ENCODE measurements at regions not wholly inside any gene's neighbourhood (a gene's known extent, or its start where the extent isn't known, plus 50 kb on each side); places are given as distances from the start of the nearest gene placed in this dataset.

- H3K27ac Mint-ChIP-seq: no peak overlapping the region
- POLR2A ChIA-PET: no interaction called here
- ATAC-seq (ENCODE audit: poor library complexity): no peak
Measured at GRCh38 chr2:61759005-61759404, 94.9 kb downstream of the FAM161A start.

DNA sequence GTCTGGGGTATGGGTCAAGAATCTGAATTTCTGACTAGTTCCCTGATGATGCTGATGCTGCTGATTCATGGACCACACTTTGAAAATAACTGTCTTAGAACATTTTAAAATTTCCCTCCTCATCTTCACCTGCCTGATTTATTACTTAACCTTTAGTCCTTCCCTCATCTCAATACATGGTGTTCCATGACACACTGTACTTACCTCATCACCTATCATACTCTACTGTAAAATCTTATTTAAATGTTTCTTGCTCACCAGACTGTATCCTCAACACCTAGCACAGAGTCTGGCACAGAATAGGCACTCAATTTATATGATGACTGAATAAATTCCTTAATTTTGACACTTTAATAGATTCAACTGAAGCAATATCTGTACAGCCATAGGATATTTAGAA is 95.7 kb downstream of the FAM161A start:
- no peaks in the 10 kb centered on the region for H3K36me3 ChIP-seq (ENCODE audit: insufficient read depth, low read length)
- H3K27me3 ChIP-seq (ENCODE audit: control insufficient read depth in 1 of 2, insufficient read depth in 2 of 2, low read length in 2 of 2): no peaks in the 10 kb centered on the region
- intact Hi-C loops (cut with DNase I, micrococcal nuclease): no loop called here
- TF ChIP-seq, protein P1, sequence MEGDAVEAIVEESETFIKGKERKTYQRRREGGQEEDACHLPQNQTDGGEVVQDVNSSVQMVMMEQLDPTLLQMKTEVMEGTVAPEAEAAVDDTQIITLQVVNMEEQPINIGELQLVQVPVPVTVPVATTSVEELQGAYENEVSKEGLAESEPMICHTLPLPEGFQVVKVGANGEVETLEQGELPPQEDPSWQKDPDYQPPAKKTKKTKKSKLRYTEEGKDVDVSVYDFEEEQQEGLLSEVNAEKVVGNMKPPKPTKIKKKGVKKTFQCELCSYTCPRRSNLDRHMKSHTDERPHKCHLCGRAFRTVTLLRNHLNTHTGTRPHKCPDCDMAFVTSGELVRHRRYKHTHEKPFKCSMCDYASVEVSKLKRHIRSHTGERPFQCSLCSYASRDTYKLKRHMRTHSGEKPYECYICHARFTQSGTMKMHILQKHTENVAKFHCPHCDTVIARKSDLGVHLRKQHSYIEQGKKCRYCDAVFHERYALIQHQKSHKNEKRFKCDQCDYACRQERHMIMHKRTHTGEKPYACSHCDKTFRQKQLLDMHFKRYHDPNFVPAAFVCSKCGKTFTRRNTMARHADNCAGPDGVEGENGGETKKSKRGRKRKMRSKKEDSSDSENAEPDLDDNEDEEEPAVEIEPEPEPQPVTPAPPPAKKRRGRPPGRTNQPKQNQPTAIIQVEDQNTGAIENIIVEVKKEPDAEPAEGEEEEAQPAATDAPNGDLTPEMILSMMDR (IDR thresholded peaks at IDR 0.05): no peak
- Mint-ChIP-seq H3K27me3 (no peaks in the 10 kb centered on the region), H3K4me1 (ENCODE audit: low read depth) (peaks cover 8% of the 10 kb centered on the region), H3K4me3 (no peak overlapping the region), H3K27ac (no peak overlapping the region), H3K36me3 (ENCODE audit: low read depth) (no peaks in the 10 kb centered on the region), H3K9me3 (peaks cover 5% of the 10 kb centered on the region)
- no peaks in the 10 kb centered on the region for H3K4me1 ChIP-seq (ENCODE audit: insufficient read depth, low read length)
- H3K4me3 ChIP-seq (ENCODE audit: low read length): no peak overlapping the region
- ChIA-PET CTCF (no interaction called here), POLR2A (no interaction called here)
- no peak overlapping the region for H3K27ac ChIP-seq (ENCODE audit: low read depth in 1 of 2, low read length in 2 of 2)
- ATAC-seq (ENCODE audit: poor library complexity) (no peak), DNase-seq (no peak)
- H3K9me3 ChIP-seq (ENCODE audit: control insufficient read depth in 1 of 2, insufficient read depth in 1 of 2, low read length in 2 of 2): peaks cover 0 to 8% of the 10 kb centered on the region in 2 experiments

More at GRCh38 chr2:61759005-61759404, 94.9 kb downstream of the FAM161A start:
- no peak overlapping the region for H3K4me3 Mint-ChIP-seq
- H3K4me1 Mint-ChIP-seq (ENCODE audit: low read depth): peaks cover 15% of the 10 kb centered on the region
- Histone ChIP-seq H3K36me3 (ENCODE audit: insufficient read depth, low read length) (no peaks in the 10 kb centered on the region), H3K27me3 (ENCODE audit: control insufficient read depth in 1 of 2, insufficient read depth in 2 of 2, low read length in 2 of 2) (no peaks in the 10 kb centered on the region), H3K4me3 (ENCODE audit: low read length) (no peak overlapping the region), H3K4me1 (ENCODE audit: insufficient read depth, low read length) (peaks cover 5% of the 10 kb centered on the region), H3K27ac (ENCODE audit: low read depth in 1 of 2, low read length in 2 of 2) (no peak overlapping the region), H3K9me3 (ENCODE audit: control insufficient read depth in 1 of 2, insufficient read depth in 1 of 2, low read length in 2 of 2) (peaks cover 0 to 8% of the 10 kb centered on the region in 2 experiments)
- peaks cover 7% of the 10 kb centered on the region for H3K36me3 Mint-ChIP-seq (ENCODE audit: low read depth)
- TF ChIP-seq, protein P1 (IDR thresholded peaks at IDR 0.05): no peak
- CTCF ChIA-PET: no interaction called here
- DNase-seq: no peak
- H3K27me3 Mint-ChIP-seq: no peaks in the 10 kb centered on the region
- peaks cover 2% of the 10 kb centered on the region for H3K9me3 Mint-ChIP-seq
- intact Hi-C loops (cut with DNase I, micrococcal nuclease): no loop called here

- ATAC-seq (ENCODE audit: poor library complexity): no peak
- no peaks in the 10 kb centered on the region for H3K4me1 ChIP-seq (ENCODE audit: insufficient read depth, low read length)
- POLR2A ChIA-PET: no interaction called here
Measured at GRCh38 chr2:61753512-61753911, 100.3 kb downstream of the FAM161A start.

More at GRCh38 chr2:61753512-61753911, 100.3 kb downstream of the FAM161A start:
- no peaks in the 10 kb centered on the region for H3K27me3 ChIP-seq (ENCODE audit: control insufficient read depth in 1 of 2, insufficient read depth in 2 of 2, low read length in 2 of 2)
- no peak overlapping the region for H3K27ac Mint-ChIP-seq
- H3K36me3 Mint-ChIP-seq (ENCODE audit: low read depth): no peaks in the 10 kb centered on the region
- no peaks in the 10 kb centered on the region for H3K36me3 ChIP-seq (ENCODE audit: insufficient read depth, low read length)
- no peak for DNase-seq
- peaks cover 0 to 12% of the 10 kb centered on the region in 2 experiments for H3K9me3 ChIP-seq (ENCODE audit: control insufficient read depth in 1 of 2, insufficient read depth in 1 of 2, low read length in 2 of 2)
- H3K27me3 Mint-ChIP-seq: no peaks in the 10 kb centered on the region
- H3K27ac ChIP-seq (ENCODE audit: low read depth in 1 of 2, low read length in 2 of 2): no peak overlapping the region
- no peak overlapping the region for H3K4me3 Mint-ChIP-seq
- TF ChIP-seq, protein P1 (IDR thresholded peaks at IDR 0.05): no peak
- CTCF ChIA-PET: no interaction called here
- no peaks in the 10 kb centered on the region for H3K4me1 Mint-ChIP-seq (ENCODE audit: low read depth)
- H3K4me3 ChIP-seq (ENCODE audit: low read length): no peak overlapping the region
- H3K9me3 Mint-ChIP-seq: peaks cover 5% of the 10 kb centered on the region
- intact Hi-C loops (cut with DNase I, micrococcal nuclease): no loop called here
